H9 (cell line): ENCODE measurements at regions not wholly inside any gene's neighbourhood (a gene's known extent, or its start where the extent isn't known, plus 50 kb on each side); places are given as distances from the start of the nearest gene placed in this dataset.

ENCODE experiments used
- DNase-seq: peaks from one replicate; pipeline ENCODE4 v3.0.0-alpha.2; 2017
- H2AFZ ChIP-seq: one replicate; pipeline ENCODE4 v1.6.1; 2013; ENCODE audit warnings: mild to moderate bottlenecking, low read length, control low read depth, moderate library complexity
- H2AK5ac ChIP-seq: 2 replicates; pipeline ENCODE4 v1.6.1; 2013; ENCODE audit warnings: low read length, control low read depth, mixed read lengths; ENCODE audit not compliant: insufficient read length
- H2BK120ac ChIP-seq: one replicate; pipeline ENCODE4 v1.6.1; 2013; ENCODE audit warnings: low read depth, mild to moderate bottlenecking, low read length, control low read depth, inconsistent platforms; ENCODE audit not compliant: poor library complexity, severe bottlenecking
- H2BK12ac ChIP-seq: 2 replicates; pipeline ENCODE4 v1.6.1; 2013; ENCODE audit warnings: low read length, control low read depth, mixed read lengths, low read depth; ENCODE audit not compliant: insufficient read length
- H2BK15ac ChIP-seq: 2 replicates; pipeline ENCODE4 v1.6.1; 2013; ENCODE audit warnings: low read depth, low read length, control low read depth
- H2BK20ac ChIP-seq: one replicate; pipeline ENCODE4 v1.6.1; 2013; ENCODE audit warnings: low read depth, mild to moderate bottlenecking, low read length, control low read depth, inconsistent platforms; ENCODE audit not compliant: poor library complexity, severe bottlenecking
- H2BK5ac ChIP-seq: 2 replicates; pipeline ENCODE4 v1.6.1; 2013; ENCODE audit warnings: low read length, control low read depth, mixed read lengths; ENCODE audit not compliant: insufficient read length
- H3K14ac ChIP-seq: 2 replicates; pipeline ENCODE4 v1.6.1; 2013; ENCODE audit warnings: low read length, control low read depth; ENCODE audit not compliant: insufficient read depth
- H3K18ac ChIP-seq: 2 replicates; pipeline ENCODE4 v1.6.1; 2013; ENCODE audit warnings: low read depth, mild to moderate bottlenecking, mixed read lengths, low read length, control low read depth; ENCODE audit not compliant: insufficient read length
- H3K23ac ChIP-seq: 2 replicates; pipeline ENCODE4 v1.6.1; 2013; ENCODE audit warnings: low read length, control low read depth, mixed read lengths, low read depth; ENCODE audit not compliant: insufficient read length
- H3K23me2 ChIP-seq: 2 replicates; pipeline ENCODE4 v1.6.1; 2013; ENCODE audit warnings: low read depth, mild to moderate bottlenecking, mixed read lengths, low read length, control low read depth; ENCODE audit not compliant: insufficient read length, poor library complexity, severe bottlenecking
- H3K27ac ChIP-seq: 2 replicates; pipeline ENCODE4 v1.5.1; 2013; ENCODE audit warnings: low read length, control low read depth, mixed read lengths, low read depth; ENCODE audit not compliant: insufficient read length
- H3K27me3 ChIP-seq: 2 replicates; pipeline ENCODE4 v1.6.1; 2013; ENCODE audit warnings: low read length, control low read depth, inconsistent platforms; ENCODE audit not compliant: insufficient read depth
- H3K4ac ChIP-seq: 2 replicates; pipeline ENCODE4 v1.6.1; 2013; ENCODE audit warnings: low read depth, mild to moderate bottlenecking, control low read depth, inconsistent platforms, low read length, moderate library complexity
- H3K4me1 ChIP-seq: 2 replicates; pipeline ENCODE4 v1.6.1; 2013; ENCODE audit warnings: low read length, control low read depth, inconsistent platforms; ENCODE audit not compliant: insufficient read depth
- H3K4me2 ChIP-seq: 2 replicates; pipeline ENCODE4 v1.6.1; 2013; ENCODE audit warnings: low read length, control low read depth, mixed read lengths; ENCODE audit not compliant: insufficient read length, insufficient read depth
- H3K56ac ChIP-seq: 2 replicates; pipeline ENCODE4 v1.6.1; 2013; ENCODE audit warnings: low read depth, mild to moderate bottlenecking, mixed read lengths, low read length, control low read depth; ENCODE audit not compliant: insufficient read length
- H3K79me1 ChIP-seq: 2 replicates; pipeline ENCODE4 v1.6.1; 2013; ENCODE audit warnings: low read depth, mild to moderate bottlenecking, moderate library complexity, low read length, control low read depth, inconsistent platforms; ENCODE audit not compliant: insufficient read depth, poor library complexity, severe bottlenecking
- H3K79me2 ChIP-seq: 2 replicates; pipeline ENCODE4 v1.6.1; 2013; ENCODE audit warnings: low read length, control low read depth, inconsistent platforms; ENCODE audit not compliant: insufficient read depth
- H3K9ac ChIP-seq: 2 replicates; pipeline ENCODE4 v1.6.1; 2013; ENCODE audit warnings: low read length, control low read depth, mixed read lengths; ENCODE audit not compliant: insufficient read length; ENCODE audit errors: extremely low read depth
- H3K9me3 ChIP-seq: one replicate; pipeline ENCODE4 v1.6.1; 2013; ENCODE audit warnings: low read depth, low read length, inconsistent platforms; ENCODE audit not compliant: control insufficient read depth
- H3T11ph ChIP-seq: one replicate; pipeline ENCODE4 v1.6.1; 2013; ENCODE audit warnings: mild to moderate bottlenecking, low read length, control low read depth, inconsistent platforms
- H4K20me1 ChIP-seq: one replicate; pipeline ENCODE4 v1.6.1; 2013; ENCODE audit not compliant: control insufficient read depth, insufficient read length, insufficient read depth
- H4K5ac ChIP-seq: 2 replicates; pipeline ENCODE4 v1.6.1; 2013; ENCODE audit warnings: low read depth, mild to moderate bottlenecking, mixed read lengths, low read length, control low read depth; ENCODE audit not compliant: insufficient read length
- H4K8ac ChIP-seq: replicated peaks from 2 replicates; pipeline ENCODE4 v1.6.1; 2013; ENCODE audit warnings: low read length, control low read depth, mixed read lengths, low read depth; ENCODE audit not compliant: insufficient read length
- H4K91ac ChIP-seq: 2 replicates; pipeline ENCODE4 v1.6.1; 2013; ENCODE audit warnings: low read depth, mild to moderate bottlenecking, moderate library complexity, mixed read lengths, low read length, control low read depth; ENCODE audit not compliant: insufficient read length
- H3K27ac Mint-ChIP-seq, 3 experiments: 2 replicates in 2 of 3; 3 replicates in 1 of 3; pipeline ENCODE4 v1.8.0; 2020 to 2021; ENCODE audit warnings: mixed read lengths in 3 of 3, mild to moderate bottlenecking in 1 of 3, moderate library complexity in 1 of 3
- H3K27me3 Mint-ChIP-seq: 2 replicates; pipeline ENCODE4 v1.8.0; 2021; ENCODE audit warnings: low read depth, mild to moderate bottlenecking, moderate library complexity, mixed read lengths
- H3K36me3 Mint-ChIP-seq, 3 experiments: 2 replicates in 2 of 3; 3 replicates in 1 of 3; pipeline ENCODE4 v1.8.0; 2020 to 2021; ENCODE audit warnings: low read depth in 3 of 3, mixed read lengths in 3 of 3; ENCODE audit not compliant: insufficient read depth in 1 of 3
- H3K4me1 Mint-ChIP-seq, 2 experiments: 2 replicates each; pipeline ENCODE4 v1.8.0; 2020; ENCODE audit warnings: mixed read lengths in 2 of 2
- H3K4me3 Mint-ChIP-seq, 2 experiments: 2 replicates in 1 of 2; 3 replicates in 1 of 2; pipeline ENCODE4 v1.8.0; 2020 to 2021; ENCODE audit warnings: mild to moderate bottlenecking in 2 of 2, mixed read lengths in 2 of 2, moderate library complexity in 1 of 2
- H3K9me3 Mint-ChIP-seq, 2 experiments: 2 replicates in 1 of 2; 3 replicates in 1 of 2; pipeline ENCODE4 v1.8.0; 2020; ENCODE audit warnings: mild to moderate bottlenecking in 2 of 2, mixed read lengths in 2 of 2, moderate library complexity in 1 of 2
- WGBS: extraction: QIAGEN DNeasy Blood & Tissue Kit; methylation state at CpG from one replicate; pipeline ENCODE4 v1.1.7; 2013; ENCODE audit warnings: missing lambda C conversion rate, low lambda C conversion rate, mixed read lengths; ENCODE audit not compliant: insufficient read length; ENCODE audit errors: extremely low coverage; 5-methylcytosine and 5-hydroxymethylcytosine counted together
- TF ChIP-seq, protein P1 (sequence below): fragments of 200-600 bp; sonication (generic); conservative IDR thresholded peaks from 3 replicates; pipeline ENCODE4 v1.8.0; 2021; ENCODE audit warnings: antibody characterized with exemption, mild to moderate bottlenecking

DNA sequence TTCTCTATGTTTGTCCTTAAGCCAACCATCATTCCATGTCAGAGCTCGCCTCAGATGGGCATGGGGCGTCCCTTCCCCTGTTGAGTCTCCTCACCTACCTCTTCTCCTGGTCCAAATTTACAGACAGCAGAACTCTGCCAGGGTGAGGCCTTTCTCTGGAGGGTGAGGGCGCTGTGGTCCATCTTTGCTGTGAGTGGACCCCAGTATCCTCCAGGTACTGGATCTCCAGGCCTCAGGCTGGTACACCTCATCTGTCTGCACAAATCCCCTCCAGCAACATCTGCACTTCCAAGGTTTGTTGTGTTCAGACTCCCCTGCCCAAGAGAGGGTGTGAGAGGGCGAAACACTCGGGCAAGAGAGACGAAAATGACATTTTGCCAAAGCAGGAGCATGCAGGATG is 63.9 kb upstream of the EDAR start:
- no peaks in the 10 kb centered on the region for H3K36me3 Mint-ChIP-seq
- H2BK12ac ChIP-seq, result no peak overlapping the region
- no peaks in the 10 kb centered on the region for H4K20me1 ChIP-seq
- no peaks in the 10 kb centered on the region for H3K23me2 ChIP-seq
- H3K4me1 ChIP-seq, result no peaks in the 10 kb centered on the region
- H3K27me3 Mint-ChIP-seq, result peaks cover 2% of the 10 kb centered on the region
- no peaks in the 10 kb centered on the region; the same call in 1 of the 2 replicates for H3K27me3 ChIP-seq
- no peak overlapping the region for H2BK5ac ChIP-seq
- no peak overlapping the region for H3K4ac ChIP-seq
- no peak overlapping the region for H3T11ph ChIP-seq
- no peak overlapping the region for H3K27ac Mint-ChIP-seq
- no peak for DNase-seq
- H2AFZ ChIP-seq, result no peak overlapping the region
- H4K5ac ChIP-seq, result no peak overlapping the region
- no peak overlapping the region for H3K27ac ChIP-seq
- no peak overlapping the region for H3K56ac ChIP-seq
- H3K9me3 ChIP-seq, result no peaks in the 10 kb centered on the region
- H2BK20ac ChIP-seq, result no peak overlapping the region
- H3K79me1 ChIP-seq, result no peaks in the 10 kb centered on the region
- no peak overlapping the region for H3K23ac ChIP-seq
- H3K4me3 Mint-ChIP-seq, result no peak overlapping the region
- H2BK15ac ChIP-seq, result no peak overlapping the region
- H3K4me2 ChIP-seq, result no peak overlapping the region
- TF ChIP-seq, protein P1, sequence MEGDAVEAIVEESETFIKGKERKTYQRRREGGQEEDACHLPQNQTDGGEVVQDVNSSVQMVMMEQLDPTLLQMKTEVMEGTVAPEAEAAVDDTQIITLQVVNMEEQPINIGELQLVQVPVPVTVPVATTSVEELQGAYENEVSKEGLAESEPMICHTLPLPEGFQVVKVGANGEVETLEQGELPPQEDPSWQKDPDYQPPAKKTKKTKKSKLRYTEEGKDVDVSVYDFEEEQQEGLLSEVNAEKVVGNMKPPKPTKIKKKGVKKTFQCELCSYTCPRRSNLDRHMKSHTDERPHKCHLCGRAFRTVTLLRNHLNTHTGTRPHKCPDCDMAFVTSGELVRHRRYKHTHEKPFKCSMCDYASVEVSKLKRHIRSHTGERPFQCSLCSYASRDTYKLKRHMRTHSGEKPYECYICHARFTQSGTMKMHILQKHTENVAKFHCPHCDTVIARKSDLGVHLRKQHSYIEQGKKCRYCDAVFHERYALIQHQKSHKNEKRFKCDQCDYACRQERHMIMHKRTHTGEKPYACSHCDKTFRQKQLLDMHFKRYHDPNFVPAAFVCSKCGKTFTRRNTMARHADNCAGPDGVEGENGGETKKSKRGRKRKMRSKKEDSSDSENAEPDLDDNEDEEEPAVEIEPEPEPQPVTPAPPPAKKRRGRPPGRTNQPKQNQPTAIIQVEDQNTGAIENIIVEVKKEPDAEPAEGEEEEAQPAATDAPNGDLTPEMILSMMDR, result peak; percentile 35; the same call in 1 of the 3 replicates
- no peaks in the 10 kb centered on the region for H3K79me2 ChIP-seq
- H3K9me3 Mint-ChIP-seq, result no peaks in the 10 kb centered on the region
- H3K9ac ChIP-seq, result no peak overlapping the region
- H2AK5ac ChIP-seq, result no peak overlapping the region
- H3K4me1 Mint-ChIP-seq, result 0 out of 4 replicates have a peak, but pooled peaks cover 0 to 4% of the 10 kb centered on the region in 2 experiments
- no CpG with 5 or more reads among the region's 6 CpGs for WGBS
- no peak overlapping the region for H3K18ac ChIP-seq
- H4K8ac ChIP-seq, result no peak overlapping the region
- no peak overlapping the region for H3K14ac ChIP-seq
- no peak overlapping the region for H4K91ac ChIP-seq
- H2BK120ac ChIP-seq, result no peak overlapping the region
